Neuronal stem cell (in vitro differentiated cells): ENCODE measurements at regions not wholly inside any gene's neighbourhood (a gene's known extent, or its start where the extent isn't known, plus 50 kb on each side); places are given as distances from the start of the nearest gene placed in this dataset.

ENCODE experiments used
- DNase-seq: peaks from one replicate; pipeline ENCODE4 v3.0.0-alpha.2; 2013; ENCODE audit warnings: low spot score
- H2AFZ ChIP-seq: one replicate; pipeline ENCODE4 v1.6.1; 2013; ENCODE audit warnings: mild to moderate bottlenecking, low read length, inconsistent platforms
- H2AK5ac ChIP-seq: 2 replicates; pipeline ENCODE4 v1.6.1; 2013; ENCODE audit warnings: low read depth, mild to moderate bottlenecking, inconsistent platforms, low read length, moderate library complexity, mixed read lengths
- H2BK120ac ChIP-seq: 2 replicates; pipeline ENCODE4 v1.6.1; 2013; ENCODE audit warnings: low read depth, mild to moderate bottlenecking, inconsistent platforms, low read length, moderate library complexity, mixed read lengths
- H2BK12ac ChIP-seq: one replicate; pipeline ENCODE4 v1.6.1; 2013; ENCODE audit warnings: low read length, inconsistent platforms
- H2BK15ac ChIP-seq: 2 replicates; pipeline ENCODE4 v1.6.1; 2013; ENCODE audit warnings: mild to moderate bottlenecking, low read length, inconsistent platforms, mixed read lengths
- H2BK5ac ChIP-seq: one replicate; pipeline ENCODE4 v1.6.1; 2013; ENCODE audit warnings: inconsistent platforms, mild to moderate bottlenecking, low read length, moderate library complexity
- H3K14ac ChIP-seq: one replicate; pipeline ENCODE4 v1.6.1; 2013; ENCODE audit warnings: low read length, inconsistent platforms
- H3K18ac ChIP-seq: 2 replicates; pipeline ENCODE4 v1.6.1; 2013; ENCODE audit warnings: low read length, inconsistent platforms
- H3K23ac ChIP-seq: 2 replicates; pipeline ENCODE4 v1.6.1; 2013; ENCODE audit warnings: low read depth, mild to moderate bottlenecking, mixed read lengths, low read length, inconsistent platforms; ENCODE audit not compliant: poor library complexity
- H3K27ac ChIP-seq: replicated peaks from 3 replicates; pipeline ENCODE4 v1.5.1; 2013; ENCODE audit warnings: low read length, inconsistent platforms
- H3K27me3 ChIP-seq, 3 experiments: 2 replicates each; pipeline ENCODE4 v1.6.1; 2013; ENCODE audit warnings: low read length in 3 of 3, mild to moderate bottlenecking in 2 of 3, inconsistent platforms in 1 of 3, low read depth in 1 of 3, mixed read lengths in 1 of 3, moderate library complexity in 1 of 3; ENCODE audit not compliant: control insufficient read depth in 3 of 3, insufficient read depth in 3 of 3
- H3K36me3 ChIP-seq, 2 donors: replicated peaks in 1 of 2; 2 replicates each; pipeline ENCODE4 v1.6.1; 2013; ENCODE audit warnings: low read length in 2 of 2; ENCODE audit not compliant: control insufficient read depth in 2 of 2, insufficient read depth in 2 of 2
- H3K4ac ChIP-seq: 2 replicates; pipeline ENCODE4 v1.6.1; 2013; ENCODE audit warnings: inconsistent platforms, mild to moderate bottlenecking, low read length, moderate library complexity
- H3K4me1 ChIP-seq, 2 donors: 1 replicate in 1 of 2; 2 replicates in 1 of 2; pipeline ENCODE4 v1.6.1; 2013; ENCODE audit warnings: low read length in 2 of 2, low read depth in 1 of 2; ENCODE audit not compliant: control insufficient read depth in 2 of 2, insufficient read depth in 1 of 2
- H3K4me2 ChIP-seq: one replicate; pipeline ENCODE4 v1.6.1; 2013; ENCODE audit warnings: mild to moderate bottlenecking, low read length, inconsistent platforms; ENCODE audit not compliant: insufficient read depth, poor library complexity, severe bottlenecking
- H3K4me3 ChIP-seq, 2 donors: 2 replicates each; pipeline ENCODE4 v1.5.1; 2013; ENCODE audit warnings: low read length in 2 of 2, mild to moderate bottlenecking in 2 of 2, inconsistent platforms in 1 of 2, moderate library complexity in 1 of 2
- H3K79me1 ChIP-seq: one replicate; pipeline ENCODE4 v1.6.1; 2013; ENCODE audit warnings: low read depth, mild to moderate bottlenecking, inconsistent platforms, low read length, moderate library complexity
- H3K9ac ChIP-seq: one replicate; pipeline ENCODE4 v1.6.1; 2013; ENCODE audit warnings: mild to moderate bottlenecking, low read depth, low read length, inconsistent platforms; ENCODE audit not compliant: poor library complexity
- H3K9me3 ChIP-seq, 2 donors: replicated peaks in 1 of 2; 2 replicates each; pipeline versions ENCODE3 to v1.6.1; 2013; ENCODE audit warnings: low read length in 2 of 2, mild to moderate bottlenecking in 2 of 2, inconsistent platforms in 1 of 2, low read depth in 1 of 2, mixed read lengths in 1 of 2, moderate library complexity in 1 of 2; ENCODE audit not compliant: control insufficient read depth in 2 of 2, insufficient read depth in 1 of 2
- H4K8ac ChIP-seq: one replicate; pipeline ENCODE4 v1.6.1; 2013; ENCODE audit warnings: low read depth, mild to moderate bottlenecking, inconsistent platforms, low read length, moderate library complexity
- H4K91ac ChIP-seq: one replicate; pipeline ENCODE4 v1.6.1; 2013; ENCODE audit warnings: low read length, low read depth, mild to moderate bottlenecking, inconsistent platforms; ENCODE audit not compliant: poor library complexity
- WGBS, 2 donors: extraction: QIAGEN DNeasy Blood & Tissue Kit; methylation state at CpG; one replicate each; pipeline ENCODE4 v1.1.7; 2013; ENCODE audit warnings: missing lambda C conversion rate in 2 of 2, mixed read lengths in 1 of 2; ENCODE audit not compliant: insufficient read length in 2 of 2, insufficient replicate concordance in 1 of 2; ENCODE audit errors: extremely low coverage in 2 of 2; 5-methylcytosine and 5-hydroxymethylcytosine counted together

- H3K79me1 ChIP-seq, result no peaks in the 10 kb centered on the region
- H3K4me2 ChIP-seq, result no peak overlapping the region
- H2AFZ ChIP-seq, result no peak overlapping the region
- H4K91ac ChIP-seq, result no peak overlapping the region
- no peak overlapping the region for H3K4me3 ChIP-seq
- H3K4me1 ChIP-seq, result no peaks in the 10 kb centered on the region
- no peak overlapping the region for H2BK15ac ChIP-seq
- peaks cover 0 to 2% of the 10 kb centered on the region in 2 donors for H3K36me3 ChIP-seq
- peaks cover 0 to 14% of the 10 kb centered on the region in 2 donors for H3K9me3 ChIP-seq
- DNase-seq, result no peak
- no CpG with 5 or more reads among the region's 4 CpGs for WGBS, 2 donors
- no peak overlapping the region for H3K23ac ChIP-seq
- no peak overlapping the region for H3K4ac ChIP-seq
- no peak overlapping the region for H3K18ac ChIP-seq
- H3K27ac ChIP-seq, result no peak overlapping the region
- H2AK5ac ChIP-seq, result no peak overlapping the region
- H2BK120ac ChIP-seq, result no peak overlapping the region
- no peak overlapping the region for H2BK5ac ChIP-seq
- H3K9ac ChIP-seq, result no peak overlapping the region
- no peaks in the 10 kb centered on the region for H3K27me3 ChIP-seq
- no peak overlapping the region for H2BK12ac ChIP-seq
- H4K8ac ChIP-seq, result peak overlapping the region; percentile 82
- peak overlapping the region; percentile 47 for H3K14ac ChIP-seq
Observed at GRCh38 chr10:130766071-130766470, 545.5 kb downstream of the TCERG1L start.

- no peak overlapping the region for H3K27ac ChIP-seq
- H3K4ac ChIP-seq, result no peak overlapping the region
- no peak overlapping the region for H2AK5ac ChIP-seq
- peaks cover 0 to 2% of the 10 kb centered on the region in 2 donors for H3K4me1 ChIP-seq
- no peak for DNase-seq
- H3K36me3 ChIP-seq, result peaks cover 0 to 2% of the 10 kb centered on the region in 2 donors
- H3K4me3 ChIP-seq, result no peak overlapping the region
- no peak overlapping the region for H3K23ac ChIP-seq
- H3K18ac ChIP-seq, result peak overlapping the region; percentile 61
- no peak overlapping the region for H2BK5ac ChIP-seq
- H3K27me3 ChIP-seq, result no peaks in the 10 kb centered on the region
- no peak overlapping the region for H4K91ac ChIP-seq
- no peaks in the 10 kb centered on the region for H3K79me1 ChIP-seq
- no peak overlapping the region for H3K14ac ChIP-seq
- no peak overlapping the region for H2BK12ac ChIP-seq
- H4K8ac ChIP-seq, result no peak overlapping the region
- H2BK15ac ChIP-seq, result no peak overlapping the region
- no peak overlapping the region for H3K4me2 ChIP-seq
- H2AFZ ChIP-seq, result no peak overlapping the region
- no peak overlapping the region for H3K9ac ChIP-seq
- peaks cover 0 to 14% of the 10 kb centered on the region in 2 donors for H3K9me3 ChIP-seq
- no CpG with 5 or more reads among the region's 14 CpGs for WGBS, 2 donors
- H2BK120ac ChIP-seq, result no peak overlapping the region
Observed at GRCh38 chr10:130767116-130767730, 544.3 kb downstream of the TCERG1L start.

GRCh38 chr10:130769146-130770017, 542.1 kb downstream of the TCERG1L start:
- H4K91ac ChIP-seq, result no peak overlapping the region
- H3K14ac ChIP-seq, result no peak overlapping the region
- DNase-seq, result no peak
- H3K4me2 ChIP-seq, result no peak overlapping the region
- no peaks in the 10 kb centered on the region for H3K79me1 ChIP-seq
- H2BK12ac ChIP-seq, result no peak overlapping the region
- no peak overlapping the region for H4K8ac ChIP-seq
- H3K9me3 ChIP-seq, result peaks cover 0 to 10% of the 10 kb centered on the region in 2 donors
- no peak overlapping the region for H3K18ac ChIP-seq
- H3K4me1 ChIP-seq, result peaks cover 0 to 5% of the 10 kb centered on the region in 2 donors
- no peak overlapping the region for H2BK5ac ChIP-seq
- H3K4me3 ChIP-seq, result no peak overlapping the region
- no peak overlapping the region for H3K4ac ChIP-seq
- no peak overlapping the region for H2AFZ ChIP-seq
- WGBS, 2 donors, result no CpG with 5 or more reads among the region's 10 CpGs
- H3K27ac ChIP-seq, result no peak overlapping the region
- no peaks in the 10 kb centered on the region for H3K27me3 ChIP-seq
- no peak overlapping the region for H3K9ac ChIP-seq
- H2BK120ac ChIP-seq, result no peak overlapping the region
- H3K23ac ChIP-seq, result peak overlapping the region; percentile 37
- no peak overlapping the region for H2BK15ac ChIP-seq
- no peak overlapping the region for H2AK5ac ChIP-seq
- H3K36me3 ChIP-seq, result peaks cover 0 to 2% of the 10 kb centered on the region in 2 donors

- Histone ChIP-seq H3K14ac (no peak overlapping the region), H3K4ac (no peak overlapping the region), H4K91ac (no peak overlapping the region), H3K4me3 (no peak overlapping the region), H3K36me3 (no peaks in the 10 kb centered on the region), H3K27me3 (no peaks in the 10 kb centered on the region), H2AK5ac (no peak overlapping the region), H3K18ac (peak overlapping the region; percentile 11), H4K8ac (no peak overlapping the region), H3K9ac (no peak overlapping the region), H3K23ac (peak overlapping the region; percentile 34), H3K4me2 (no peak overlapping the region), H3K4me1 (peaks cover 0 to 5% of the 10 kb centered on the region in 2 donors), H3K9me3 (peaks cover 0 to 7% of the 10 kb centered on the region in 2 donors), H2BK5ac (no peak overlapping the region), H3K27ac (no peak overlapping the region), H2BK12ac (no peak overlapping the region), H2AFZ (no peak overlapping the region), H3K79me1 (no peaks in the 10 kb centered on the region), H2BK120ac (no peak overlapping the region), H2BK15ac (no peak overlapping the region)
- WGBS, 2 donors, result no CpG with 5 or more reads among the region's 13 CpGs
- no peak for DNase-seq
Observed at GRCh38 chr10:130770018-130770630, 541.4 kb downstream of the TCERG1L start.
